H1 (cell line): ENCODE measurements at regions not wholly inside any gene's neighbourhood (a gene's known extent, or its start where the extent isn't known, plus 50 kb on each side); places are given as distances from the start of the nearest gene placed in this dataset.

ENCODE experiments used
- CTCF ChIA-PET: fragments of 300-600 bp; sonication (Branson Sonifier 250); formaldehyde crosslinking; loops from one replicate; lab custom pipeline; 2021; ENCODE audit not compliant: partially characterized antibody; lab: Charles Lee
- POLR2A ChIA-PET: fragments of 300-600 bp; sonication (Branson Sonifier 250); formaldehyde crosslinking; loops from one replicate; lab custom pipeline; 2021; ENCODE audit warnings: inconsistent platforms; ENCODE audit not compliant: partially characterized antibody; lab: Charles Lee
- DNase-seq, 2 experiments: peaks; one replicate each; pipeline versions ENCODE4 v3.0.0 to v3.0.0-alpha.2; 2010 to 2022; ENCODE audit warnings: low spot score in 2 of 2, low read depth in 1 of 2, mixed read lengths in 1 of 2
- FAIRE-seq: peaks from 2 replicates; lab custom pipeline; 2011; peaks lifted over from hg19 to GRCh38; lab: Jason Lieb, UNC
- H2AFZ ChIP-seq: 2 replicates; pipeline ENCODE4 v1.8.1; 2012; ENCODE audit warnings: low read length, inconsistent platforms
- H2AK5ac ChIP-seq: 2 replicates; pipeline ENCODE4 v1.6.1; 2013; ENCODE audit warnings: low read depth, low read length
- H2BK120ac ChIP-seq: replicated peaks from 2 replicates; pipeline ENCODE3; 2013; ENCODE audit warnings: low read depth, low read length, inconsistent platforms
- H2BK12ac ChIP-seq: 2 replicates; pipeline ENCODE4 v1.6.1; 2013; ENCODE audit warnings: low read depth, low read length
- H2BK15ac ChIP-seq: 2 replicates; pipeline ENCODE4 v1.6.1; 2013; ENCODE audit warnings: low read length
- H2BK20ac ChIP-seq: 2 replicates; pipeline ENCODE4 v1.6.1; 2013; ENCODE audit warnings: low read length
- H2BK5ac ChIP-seq: 2 replicates; pipeline ENCODE4 v1.6.1; 2013; ENCODE audit warnings: low read depth, low read length
- H3K14ac ChIP-seq: 2 replicates; pipeline ENCODE4 v1.6.1; 2013; ENCODE audit warnings: inconsistent platforms; ENCODE audit not compliant: insufficient read length
- H3K18ac ChIP-seq: 2 replicates; pipeline ENCODE4 v1.6.1; 2013; ENCODE audit warnings: low read length; ENCODE audit errors: extremely low read depth
- H3K23ac ChIP-seq: 2 replicates; pipeline ENCODE4 v1.6.1; 2013; ENCODE audit warnings: inconsistent platforms; ENCODE audit not compliant: insufficient read length
- H3K23me2 ChIP-seq: 2 replicates; pipeline ENCODE4 v1.6.1; 2013; ENCODE audit warnings: low read depth, low read length
- H3K27ac ChIP-seq: 2 replicates; pipeline ENCODE4 v1.6.1; 2011; ENCODE audit warnings: low read depth, low read length, inconsistent platforms
- H3K27me3 ChIP-seq, 4 experiments: replicated peaks in 1 of 4; 1 replicate in 1 of 4; 2 replicates in 3 of 4; pipeline versions ENCODE4 v1.6.1 to v1.8.1; 2011 to 2013; ENCODE audit warnings: low read length in 3 of 4, mild to moderate bottlenecking in 3 of 4, inconsistent platforms in 2 of 4, mixed read lengths in 2 of 4, moderate library complexity in 1 of 4; ENCODE audit not compliant: control insufficient read depth in 3 of 4, insufficient read depth in 3 of 4; ENCODE audit errors: extremely low read depth in 1 of 4
- H3K36me3 ChIP-seq, 4 experiments: 2 replicates each; pipeline versions ENCODE4 v1.6.1 to v1.8.1; 2011 to 2013; ENCODE audit warnings: mild to moderate bottlenecking in 4 of 4, low read length in 3 of 4, moderate library complexity in 2 of 4, control low read depth in 1 of 4, inconsistent platforms in 1 of 4; ENCODE audit not compliant: insufficient read depth in 4 of 4, control insufficient read depth in 2 of 4
- H3K4ac ChIP-seq: replicated peaks from 2 replicates; pipeline ENCODE3; 2013; ENCODE audit warnings: low read length, low read depth, mixed read lengths, inconsistent platforms; ENCODE audit not compliant: insufficient read length
- H3K4me1 ChIP-seq, 4 experiments: replicated peaks in 1 of 4; 1 replicate in 1 of 4; 2 replicates in 3 of 4; pipeline versions ENCODE4 v1.6.1 to v1.8.1; 2011 to 2013; ENCODE audit warnings: low read length in 3 of 4, inconsistent platforms in 2 of 4, mixed read lengths in 1 of 4; ENCODE audit not compliant: insufficient read depth in 4 of 4, control insufficient read depth in 3 of 4
- H3K4me2 ChIP-seq, 2 experiments: 2 replicates each; pipeline versions ENCODE4 v1.6.1 to v1.8.1; 2011 to 2013; ENCODE audit warnings: low read depth in 2 of 2, low read length in 2 of 2, control low read depth in 1 of 2, inconsistent platforms in 1 of 2, mild to moderate bottlenecking in 1 of 2; ENCODE audit not compliant: insufficient read depth in 1 of 2
- H3K4me3 ChIP-seq, 4 experiments: fragments of 200-600, 300-600 bp in 1 of 4; sonication (generic), shearing (Covaris generic), sonication (Bioruptor Twin) in 1 of 4; 2 replicates each; pipeline versions ENCODE4 v1.5.1 to v1.8.1; 2011 to 2016; ENCODE audit warnings: low read length in 4 of 4, low read depth in 3 of 4, control low read depth in 2 of 4, inconsistent platforms in 2 of 4, mild to moderate bottlenecking in 2 of 4, mixed read lengths in 1 of 4, moderate library complexity in 1 of 4; ENCODE audit not compliant: insufficient read depth in 2 of 4; ENCODE audit errors: extremely low read depth in 1 of 4
- H3K56ac ChIP-seq: replicated peaks from 2 replicates; pipeline ENCODE3; 2013; ENCODE audit warnings: low read depth, mild to moderate bottlenecking, mixed read lengths, low read length, inconsistent platforms; ENCODE audit not compliant: insufficient read length
- H3K79me1 ChIP-seq: 2 replicates; pipeline ENCODE4 v1.6.1; 2013; ENCODE audit warnings: low read depth, low read length, control low read depth
- H3K79me2 ChIP-seq, 2 experiments: 2 replicates each; pipeline versions ENCODE4 v1.6.1 to v1.8.1; 2012 to 2013; ENCODE audit warnings: low read length in 2 of 2, mild to moderate bottlenecking in 2 of 2, inconsistent platforms in 1 of 2; ENCODE audit not compliant: insufficient read depth in 2 of 2, control insufficient read depth in 1 of 2
- H3K9ac ChIP-seq, 4 experiments: replicated peaks in 1 of 4; 1 replicate in 1 of 4; 2 replicates in 3 of 4; pipeline versions ENCODE4 v1.6.1 to v1.8.1; 2011 to 2013; ENCODE audit warnings: low read depth in 3 of 4, low read length in 3 of 4, control low read depth in 2 of 4, mild to moderate bottlenecking in 2 of 4, moderate library complexity in 2 of 4, inconsistent platforms in 1 of 4; ENCODE audit errors: extremely low read depth in 1 of 4
- H3K9me3 ChIP-seq, 2 experiments: 2 replicates each; pipeline versions ENCODE4 v1.6.1 to v1.8.1; 2012 to 2013; ENCODE audit warnings: mild to moderate bottlenecking in 2 of 2, moderate library complexity in 2 of 2, control low read depth in 1 of 2, inconsistent platforms in 1 of 2, low read depth in 1 of 2, low read length in 1 of 2, mixed read lengths in 1 of 2; ENCODE audit not compliant: insufficient read depth in 2 of 2
- H4K20me1 ChIP-seq, 2 experiments: replicated peaks in 1 of 2; 2 replicates each; pipeline versions ENCODE3 to v1.8.1; 2011 to 2013; ENCODE audit warnings: inconsistent platforms in 2 of 2, low read length in 2 of 2, mild to moderate bottlenecking in 1 of 2; ENCODE audit not compliant: insufficient read depth in 2 of 2, control insufficient read depth in 1 of 2
- H4K5ac ChIP-seq: 2 replicates; pipeline ENCODE4 v1.6.1; 2013; ENCODE audit warnings: low read length, low read depth, mixed read lengths, inconsistent platforms; ENCODE audit not compliant: insufficient read length
- H4K8ac ChIP-seq: 2 replicates; pipeline ENCODE4 v1.8.0; 2013; ENCODE audit warnings: mild to moderate bottlenecking, moderate library complexity, low read length, inconsistent platforms; ENCODE audit not compliant: insufficient read depth; ENCODE audit errors: extremely low read depth
- H4K91ac ChIP-seq: replicated peaks from 2 replicates; pipeline ENCODE3; 2013; ENCODE audit warnings: low read length, mixed read lengths, inconsistent platforms; ENCODE audit not compliant: insufficient read length
- CHD1 ChIP-seq: IDR thresholded peaks from 2 replicates; pipeline ENCODE4 v1.6.1; 2012; ENCODE audit warnings: low read depth, low read length, improper control_type of control experiment
- EZH2 ChIP-seq: fragments of 200-600 bp; sonication (generic); IDR thresholded peaks from 2 replicates; pipeline ENCODE4 v1.7.1; 2012; ENCODE audit warnings: low read depth, mild to moderate bottlenecking, moderate library complexity, low read length, inconsistent platforms; ENCODE audit not compliant: severe bottlenecking
- GABPA ChIP-seq: IDR thresholded peaks from 2 replicates; pipeline ENCODE4 v1.6.1; 2011; ENCODE audit warnings: mild to moderate bottlenecking, low read length, moderate library complexity, borderline replicate concordance; ENCODE audit not compliant: insufficient read depth
- GTF2F1 ChIP-seq: IDR thresholded peaks from 2 replicates; pipeline ENCODE4 v1.6.1; 2012; ENCODE audit warnings: low read depth, low read length, improper control_type of control experiment, borderline replicate concordance
- JUN ChIP-seq: IDR thresholded peaks from 2 replicates; pipeline ENCODE4 v1.6.1; 2011; ENCODE audit warnings: low read depth, mild to moderate bottlenecking, improper control_type of control experiment, low read length
- MAFK ChIP-seq: IDR thresholded peaks from 2 replicates; pipeline ENCODE4 v1.6.1; 2012; ENCODE audit warnings: low read depth, mild to moderate bottlenecking, improper control_type of control experiment, low read length
- PHF8 ChIP-seq: fragments of 200-600 bp; sonication (generic); conservative IDR thresholded peaks from 2 replicates; pipeline ENCODE4 v1.7.1; 2012; ENCODE audit warnings: low read depth, mild to moderate bottlenecking, inconsistent platforms, low read length, moderate library complexity
- TAF1 ChIP-seq: IDR thresholded peaks from 2 replicates; pipeline ENCODE4 v1.6.1; 2011; ENCODE audit warnings: mild to moderate bottlenecking, low read depth, low read length
- TBP ChIP-seq: IDR thresholded peaks from 2 replicates; pipeline ENCODE4 v1.6.1; 2011; ENCODE audit warnings: low read depth, low read length, improper control_type of control experiment
- TCF12 ChIP-seq: IDR thresholded peaks from 2 replicates; pipeline ENCODE4 v1.6.1; 2011; ENCODE audit warnings: low read depth, mild to moderate bottlenecking, low read length
- TEAD4 ChIP-seq: IDR thresholded peaks from 2 replicates; pipeline ENCODE4 v1.6.1; 2012; ENCODE audit warnings: low read depth, low read length, inconsistent platforms, mixed read lengths
- WGBS, 2 experiments: shearing (Covaris generic) in 1 of 2; methylation state at CpG; one replicate each; pipeline versions ENCODE4 v1.1.6 to v1.1.7; 2013 to 2015; ENCODE audit warnings: low lambda C conversion rate in 2 of 2, mixed read lengths in 2 of 2, inconsistent platforms in 1 of 2, low coverage in 1 of 2, missing lambda C conversion rate in 1 of 2; ENCODE audit not compliant: insufficient replicate concordance in 2 of 2, insufficient coverage in 1 of 2, insufficient read length in 1 of 2; ENCODE audit errors: extremely low coverage in 1 of 2, missing lambda C conversion rate in 1 of 2; 5-methylcytosine and 5-hydroxymethylcytosine counted together
- TF ChIP-seq, protein P1 (sequence below): IDR thresholded peaks from 2 replicates; pipeline ENCODE4 v1.6.1; 2012; ENCODE audit warnings: inconsistent platforms
- TF ChIP-seq, protein P2 (sequence below): IDR thresholded peaks from 2 replicates; pipeline ENCODE4 v1.6.1; 2012; ENCODE audit warnings: low read length, inconsistent platforms

GRCh38 chr3:34891941-34892340, 747.4 kb upstream of the ARPP21 start:
- Histone ChIP-seq H2AK5ac (no peak overlapping the region), H3K23me2 (no peaks in the 10 kb centered on the region), H3K14ac (no peak overlapping the region), H3K27ac (no peak overlapping the region), H3K4ac (no peak overlapping the region), H3K4me1 (no peaks in the 10 kb centered on the region), H2AFZ (no peak overlapping the region), H3K9me3 (no peaks in the 10 kb centered on the region), H3K79me1 (no peaks in the 10 kb centered on the region), H3K56ac (no peak overlapping the region), H3K27me3 (no peaks in the 10 kb centered on the region), H4K91ac (no peak overlapping the region), H2BK12ac (no peak overlapping the region), H4K8ac (no peak overlapping the region), H2BK120ac (no peak overlapping the region), H3K4me3 (no peak overlapping the region), H2BK15ac (no peak overlapping the region), H4K5ac (no peak overlapping the region), H2BK5ac (no peak overlapping the region), H3K4me2 (no peak overlapping the region), H2BK20ac (no peak overlapping the region), H3K23ac (no peak overlapping the region), H3K9ac (no peak overlapping the region), H3K79me2 (no peaks in the 10 kb centered on the region), H3K18ac (no peak overlapping the region), H3K36me3 (no peaks in the 10 kb centered on the region), H4K20me1 (no peaks in the 10 kb centered on the region)
- CTCF ChIA-PET = no interaction called here
- FAIRE-seq = no peak
- 90% methylated on average over 3 of the region's 3 CpGs; no CpG with 5 or more reads in 1 of the 2 experiments for WGBS, 2 experiments
- no peak for DNase-seq
- POLR2A ChIA-PET = no interaction called here
- TF ChIP-seq GABPA (no peak), EZH2 (no peak), PHF8 (no peak), TAF1 (no peak), TCF12 (no peak), CHD1 (no peak), GTF2F1 (no peak), MAFK (no peak), TBP (no peak), JUN (no peak), TEAD4 (no peak)
- TF ChIP-seq, protein P1, sequence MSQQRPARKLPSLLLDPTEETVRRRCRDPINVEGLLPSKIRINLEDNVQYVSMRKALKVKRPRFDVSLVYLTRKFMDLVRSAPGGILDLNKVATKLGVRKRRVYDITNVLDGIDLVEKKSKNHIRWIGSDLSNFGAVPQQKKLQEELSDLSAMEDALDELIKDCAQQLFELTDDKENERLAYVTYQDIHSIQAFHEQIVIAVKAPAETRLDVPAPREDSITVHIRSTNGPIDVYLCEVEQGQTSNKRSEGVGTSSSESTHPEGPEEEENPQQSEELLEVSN = no peak
- TF ChIP-seq, protein P2, sequence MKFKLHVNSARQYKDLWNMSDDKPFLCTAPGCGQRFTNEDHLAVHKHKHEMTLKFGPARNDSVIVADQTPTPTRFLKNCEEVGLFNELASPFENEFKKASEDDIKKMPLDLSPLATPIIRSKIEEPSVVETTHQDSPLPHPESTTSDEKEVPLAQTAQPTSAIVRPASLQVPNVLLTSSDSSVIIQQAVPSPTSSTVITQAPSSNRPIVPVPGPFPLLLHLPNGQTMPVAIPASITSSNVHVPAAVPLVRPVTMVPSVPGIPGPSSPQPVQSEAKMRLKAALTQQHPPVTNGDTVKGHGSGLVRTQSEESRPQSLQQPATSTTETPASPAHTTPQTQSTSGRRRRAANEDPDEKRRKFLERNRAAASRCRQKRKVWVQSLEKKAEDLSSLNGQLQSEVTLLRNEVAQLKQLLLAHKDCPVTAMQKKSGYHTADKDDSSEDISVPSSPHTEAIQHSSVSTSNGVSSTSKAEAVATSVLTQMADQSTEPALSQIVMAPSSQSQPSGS = no peak
